GM20000 (cell line): ENCODE measurements at regions not wholly inside any gene's neighbourhood (a gene's known extent, or its start where the extent isn't known, plus 50 kb on each side); places are given as distances from the start of the nearest gene placed in this dataset.

Experiments
- DNase-seq: peaks from one replicate; pipeline ENCODE4 v3.0.0; 2012; ENCODE audit warnings: low spot score
- CTCF ChIP-seq: IDR thresholded peaks from 2 replicates; pipeline ENCODE4 v1.5.1; 2012; ENCODE audit warnings: mild to moderate bottlenecking, control low read depth; ENCODE audit errors: extremely low read depth, missing control alignments

- no peak for DNase-seq
- no peak for TF ChIP-seq CTCF
Measured at GRCh38 chr11:91608677-91609076, 615.9 kb upstream of the FAT3 start.

DNA sequence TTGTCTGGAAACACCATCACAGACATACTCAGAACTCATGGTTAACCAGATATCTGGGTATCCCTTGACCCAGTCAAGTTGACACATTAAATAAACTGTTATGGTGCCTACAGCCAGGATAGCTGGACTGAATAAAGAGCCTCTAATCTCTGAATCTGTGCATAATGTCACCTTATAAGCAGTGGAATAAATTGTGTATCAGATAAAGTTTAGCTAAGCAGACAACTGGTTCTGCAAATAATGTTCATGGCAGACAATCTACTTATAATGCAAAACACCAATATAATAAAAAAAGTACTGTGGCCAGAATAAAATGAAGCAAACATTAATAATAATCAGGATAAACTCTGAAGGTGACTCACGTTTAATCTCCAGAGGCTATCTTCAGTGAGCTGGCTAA lies 628.5 kb upstream of the FAT3 start:
- no peak for DNase-seq
- no peak for TF ChIP-seq CTCF

DNA sequence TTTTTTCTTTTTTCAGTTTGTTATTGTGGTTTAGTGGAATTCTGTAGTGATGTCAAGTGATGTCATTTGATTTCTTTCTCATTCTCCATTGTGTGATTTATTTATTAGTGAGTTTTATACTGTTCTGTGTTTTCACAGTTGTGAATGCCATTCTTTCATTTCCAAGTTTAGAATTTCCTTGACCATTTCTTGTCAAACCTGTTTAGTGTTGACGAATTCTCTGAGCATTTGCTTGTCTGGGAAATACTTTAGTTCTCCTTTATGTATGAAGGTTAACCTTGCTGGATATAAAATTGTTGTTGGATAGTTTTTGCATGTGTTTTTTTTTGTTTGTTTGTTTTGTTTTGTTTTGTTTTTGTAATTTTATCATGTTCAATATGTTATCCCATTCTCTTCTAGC lies 633.6 kb upstream of the FAT3 start:
- no peak for TF ChIP-seq CTCF
- DNase-seq = no peak

DNA sequence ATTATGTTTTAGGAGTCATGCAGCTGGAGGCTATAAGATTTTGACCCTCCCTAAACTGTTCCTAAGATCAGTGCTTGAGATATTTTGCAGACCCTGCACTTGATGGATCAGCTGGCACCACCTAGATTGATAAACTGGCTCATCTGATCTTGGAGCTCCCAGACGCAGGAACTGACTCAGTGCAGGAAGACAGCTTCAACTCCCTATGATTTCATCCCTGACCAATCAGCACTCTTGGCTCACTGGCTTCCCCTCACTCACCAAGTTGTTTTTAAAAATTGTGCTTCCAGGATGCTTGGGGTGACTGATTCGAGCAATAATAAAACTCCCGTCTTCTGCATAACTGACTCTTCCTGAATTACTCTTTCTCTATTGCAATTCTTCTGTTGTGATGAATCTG lies 637.5 kb upstream of the FAT3 start:
- no peak for TF ChIP-seq CTCF
- DNase-seq = no peak

GRCh38 chr11:91585035-91585801 lies 639.4 kb upstream of the FAT3 start:
- no peak for DNase-seq
- TF ChIP-seq CTCF = no peak

DNA sequence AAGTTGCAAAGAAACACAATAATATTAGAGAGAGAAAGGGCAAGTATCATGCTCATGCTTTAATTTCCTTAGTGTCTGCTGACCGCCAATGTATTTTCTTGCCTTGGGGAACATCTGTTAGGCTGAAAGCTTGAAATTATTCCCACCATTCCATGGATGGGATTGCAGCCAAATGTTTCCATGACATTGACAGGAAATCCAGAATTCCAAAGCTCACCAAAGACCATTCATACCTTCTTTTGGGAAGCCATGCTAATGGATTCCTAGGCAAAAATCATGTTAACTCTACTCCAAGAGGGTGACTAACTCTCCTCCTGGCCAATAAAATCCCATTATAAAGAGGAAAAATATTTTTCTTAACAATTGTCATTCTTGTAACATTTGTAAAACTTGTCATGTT lies 661.4 kb upstream of the FAT3 start:
- DNase-seq = no peak
- TF ChIP-seq CTCF = no peak

- no peak for TF ChIP-seq CTCF
- DNase-seq = no peak
Measured at GRCh38 chr11:91560434-91560833, 664.2 kb upstream of the FAT3 start.
